ENCODE measurements at regions not wholly inside any gene's neighbourhood (a gene's known extent, or its start where the extent isn't known, plus 50 kb on each side); places are given as distances from the start of the nearest gene placed in this dataset.
"Not testable (repeated sequence)": the region's sequence is repeated elsewhere in the genome, so short reads cannot be mapped to it uniquely, and the experiment has no call there.

GRCh38 chr1:65629788-65630187 lies 162.9 kb upstream of the PDE4B start:
- H3K4me1 ChIP-seq (ENCODE audit: control insufficient read depth in 4 of 4, insufficient read depth in 4 of 4, low read length in 3 of 4) = peaks cover 3 to 13% (median 10%) of the 10 kb centered on the region in 4 donors
- 90% methylated on average over 2 of the region's 2 CpGs for WGBS
- no peak overlapping the region for H3K27ac ChIP-seq (ENCODE audit: low read depth in 1 of 2, low read length in 2 of 2)
- no peaks in the 10 kb centered on the region for H3K27me3 ChIP-seq (ENCODE audit: control insufficient read depth in 4 of 4, insufficient read depth in 4 of 4, low read length in 3 of 4)
- H3K9ac ChIP-seq (ENCODE audit: low read depth in 1 of 2, low read length in 2 of 2) = no peak overlapping the region
- DNase-seq (ENCODE audit: low spot score) = no peak
- no peaks in the 10 kb centered on the region for H3K36me3 ChIP-seq (ENCODE audit: control insufficient read depth in 4 of 4, insufficient read depth in 3 of 4, low read depth in 1 of 4, low read length in 3 of 4)
- TF ChIP-seq JUND (IDR thresholded peaks at IDR 0.05) = no peak
- no peak for TF ChIP-seq TAF1 (conservative IDR thresholded peaks at IDR 0.05)
- TF ChIP-seq YY1 (IDR thresholded peaks at IDR 0.05) = no peak
- no peak overlapping the region for H3K4me3 ChIP-seq (ENCODE audit: low read depth in 1 of 3, low read length in 3 of 3)
- no peaks in the 10 kb centered on the region for H3K9me3 ChIP-seq (ENCODE audit: control insufficient read depth in 4 of 4, low read length in 3 of 4)

GRCh38 chr1:65630855-65631254 lies 161.8 kb upstream of the PDE4B start:
- WGBS = 52% methylated on average over 2 of the region's 2 CpGs
- no peak for DNase-seq (ENCODE audit: low spot score)
- no peak for TF ChIP-seq GABPA (IDR thresholded peaks at IDR 0.05 in 1 of 2, conservative IDR thresholded peaks at IDR 0.05 in 1 of 2)
- TF ChIP-seq FOXA1 (IDR thresholded peaks at IDR 0.05) = no peak
- TF ChIP-seq CTCF (IDR thresholded peaks at IDR 0.05; ENCODE audit: low read depth, low read length, missing input control) = no peak
- Histone ChIP-seq H3K27ac (ENCODE audit: low read depth in 1 of 2, low read length in 2 of 2) (no peak overlapping the region), H3K9ac (ENCODE audit: low read depth in 1 of 2, low read length in 2 of 2) (no peak overlapping the region), H3K9me3 (ENCODE audit: control insufficient read depth in 4 of 4, low read length in 3 of 4) (no peaks in the 10 kb centered on the region), H3K4me1 (ENCODE audit: control insufficient read depth in 4 of 4, insufficient read depth in 4 of 4, low read length in 3 of 4) (peaks cover 2 to 3% (median 2%) of the 10 kb centered on the region in 4 donors), H3K36me3 (ENCODE audit: control insufficient read depth in 4 of 4, insufficient read depth in 3 of 4, low read depth in 1 of 4, low read length in 3 of 4) (no peaks in the 10 kb centered on the region), H3K4me3 (ENCODE audit: low read depth in 1 of 3, low read length in 3 of 3) (no peak overlapping the region), H3K27me3 (ENCODE audit: control insufficient read depth in 4 of 4, insufficient read depth in 4 of 4, low read length in 3 of 4) (no peaks in the 10 kb centered on the region)

GRCh38 chr1:65632235-65632634 lies 160.5 kb upstream of the PDE4B start:
- Histone ChIP-seq H3K4me1 (ENCODE audit: control insufficient read depth in 4 of 4, insufficient read depth in 4 of 4, low read length in 3 of 4) (no peaks in the 10 kb centered on the region), H3K36me3 (ENCODE audit: control insufficient read depth in 4 of 4, insufficient read depth in 3 of 4, low read depth in 1 of 4, low read length in 3 of 4) (no peaks in the 10 kb centered on the region), H3K9me3 (ENCODE audit: control insufficient read depth in 4 of 4, low read length in 3 of 4) (no peaks in the 10 kb centered on the region), H3K9ac (ENCODE audit: low read depth in 1 of 2, low read length in 2 of 2) (no peak overlapping the region), H3K4me3 (ENCODE audit: low read depth in 1 of 3, low read length in 3 of 3) (no peak overlapping the region), H3K27me3 (ENCODE audit: control insufficient read depth in 4 of 4, insufficient read depth in 4 of 4, low read length in 3 of 4) (no peaks in the 10 kb centered on the region), H3K27ac (ENCODE audit: low read depth in 1 of 2, low read length in 2 of 2) (no peak overlapping the region)
- 87% methylated on average over 2 of the region's 2 CpGs for WGBS
- DNase-seq (ENCODE audit: low spot score) = no peak
- TF ChIP-seq RXRA (IDR thresholded peaks at IDR 0.05) (no peak), FOXA2 (IDR thresholded peaks at IDR 0.05) (no peak), HNF4A (conservative IDR thresholded peaks at IDR 0.05) (no peak), MAX (IDR thresholded peaks at IDR 0.05) (no peak), ATF3 (IDR thresholded peaks at IDR 0.05) (no peak), NR2F2 (IDR thresholded peaks at IDR 0.05) (no peak), HNF4G (IDR thresholded peaks at IDR 0.05) (no peak), GABPA (IDR thresholded peaks at IDR 0.05 in 1 of 2, conservative IDR thresholded peaks at IDR 0.05 in 1 of 2) (no peak), RAD21 (IDR thresholded peaks at IDR 0.05) (no peak)

GRCh38 chr1:65640046-65640445 lies 152.6 kb upstream of the PDE4B start:
- Histone ChIP-seq H3K9ac (ENCODE audit: low read depth in 1 of 2, low read length in 2 of 2) (no peak overlapping the region), H3K27ac (ENCODE audit: low read depth in 1 of 2, low read length in 2 of 2) (no peak overlapping the region), H3K9me3 (ENCODE audit: control insufficient read depth in 4 of 4, low read length in 3 of 4) (no peaks in the 10 kb centered on the region), H3K27me3 (ENCODE audit: control insufficient read depth in 4 of 4, insufficient read depth in 4 of 4, low read length in 3 of 4) (no peaks in the 10 kb centered on the region), H3K4me1 (ENCODE audit: control insufficient read depth in 4 of 4, insufficient read depth in 4 of 4, low read length in 3 of 4) (no peaks in the 10 kb centered on the region), H3K36me3 (ENCODE audit: control insufficient read depth in 4 of 4, insufficient read depth in 3 of 4, low read depth in 1 of 4, low read length in 3 of 4) (no peaks in the 10 kb centered on the region), H3K4me3 (ENCODE audit: low read depth in 1 of 3, low read length in 3 of 3) (no peak overlapping the region)
- TF ChIP-seq TAF1 (conservative IDR thresholded peaks at IDR 0.05) (no peak), RAD21 (IDR thresholded peaks at IDR 0.05) (no peak), NR2F2 (IDR thresholded peaks at IDR 0.05) (no peak), FOXA1 (IDR thresholded peaks at IDR 0.05) (no peak), HNF4A (conservative IDR thresholded peaks at IDR 0.05) (no peak)
- no peak for DNase-seq (ENCODE audit: low spot score)
- WGBS = 92% methylated on average over 1 of the region's 1 CpG

GRCh38 chr1:65649185-65649584 lies 143.5 kb upstream of the PDE4B start:
- not testable (repeated sequence) for H3K27ac ChIP-seq (ENCODE audit: low read depth in 1 of 2, low read length in 2 of 2); DNase-seq (ENCODE audit: low spot score); H3K27me3 ChIP-seq (ENCODE audit: control insufficient read depth in 4 of 4, insufficient read depth in 4 of 4, low read length in 3 of 4); H3K9ac ChIP-seq (ENCODE audit: low read depth in 1 of 2, low read length in 2 of 2); H3K9me3 ChIP-seq (ENCODE audit: control insufficient read depth in 4 of 4, low read length in 3 of 4); H3K4me1 ChIP-seq (ENCODE audit: control insufficient read depth in 4 of 4, insufficient read depth in 4 of 4, low read length in 3 of 4); H3K4me3 ChIP-seq (ENCODE audit: low read depth in 1 of 3, low read length in 3 of 3); H3K36me3 ChIP-seq (ENCODE audit: control insufficient read depth in 4 of 4, insufficient read depth in 3 of 4, low read depth in 1 of 4, low read length in 3 of 4)
- WGBS = 98% methylated on average over 1 of the region's 1 CpG
